CD4-positive, alpha-beta T cell treated with Interleukin-4 for 1 hour (primary cell): ENCODE measurements at regions not wholly inside any gene's neighbourhood (a gene's known extent, or its start where the extent isn't known, plus 50 kb on each side); places are given as distances from the start of the nearest gene placed in this dataset.
"Not testable (repeated sequence)": the region's sequence is repeated elsewhere in the genome, so short reads cannot be mapped to it uniquely, and the experiment has no call there.

Experiments
- DNase-seq, 2 donors: peaks; one replicate each; pipeline ENCODE4 v3.0.0-alpha.2; 2020 to 2022

GRCh38 chr13:58949646-58950045, 1214.1 kb downstream of the DIAPH3 start:
- DNase-seq = no peak

GRCh38 chr13:58950911-58951310, 1212.8 kb downstream of the DIAPH3 start:
- no peak for DNase-seq

GRCh38 chr13:58953638-58954037, 1210.1 kb downstream of the DIAPH3 start:
- DNase-seq = no peak

GRCh38 chr13:58955546-58956385, 1208.0 kb downstream of the DIAPH3 start:
- DNase-seq = no peak

GRCh38 chr13:58958097-58958496, 1205.6 kb downstream of the DIAPH3 start:
- DNase-seq = not testable (repeated sequence)

- no peak for DNase-seq
Observed at GRCh38 chr13:58960888-58961287, 1202.8 kb downstream of the DIAPH3 start.

GRCh38 chr13:58963321-58963720, 1200.4 kb downstream of the DIAPH3 start:
- DNase-seq = no peak

GRCh38 chr13:58964048-58964447, 1199.7 kb downstream of the DIAPH3 start:
- no peak for DNase-seq

- DNase-seq = no peak
Observed at GRCh38 chr13:58977085-58977484, 1186.6 kb downstream of the DIAPH3 start.

GRCh38 chr13:58978331-58978730, 1185.4 kb downstream of the DIAPH3 start:
- DNase-seq = no peak

GRCh38 chr13:58979851-58980250, 1183.9 kb downstream of the DIAPH3 start:
- no peak for DNase-seq

GRCh38 chr13:58985845-58986244, 1177.9 kb downstream of the DIAPH3 start:
- no peak for DNase-seq

GRCh38 chr13:58989556-58989955, 1174.2 kb downstream of the DIAPH3 start:
- DNase-seq = no peak

GRCh38 chr13:58991826-58992477, 1171.8 kb downstream of the DIAPH3 start:
- DNase-seq = no peak

GRCh38 chr13:58992478-58993042, 1171.2 kb downstream of the DIAPH3 start:
- no peak for DNase-seq

- no peak for DNase-seq
Observed at GRCh38 chr13:58994077-58994476, 1169.7 kb downstream of the DIAPH3 start.

GRCh38 chr13:58994777-58995176, 1169.0 kb downstream of the DIAPH3 start:
- no peak for DNase-seq

- no peak for DNase-seq
Observed at GRCh38 chr13:58998716-58999115, 1165.0 kb downstream of the DIAPH3 start.

GRCh38 chr13:58999851-59000250, 1163.9 kb downstream of the DIAPH3 start:
- DNase-seq = no peak

- DNase-seq = no peak
Observed at GRCh38 chr13:59000770-59001169, 1163.0 kb downstream of the DIAPH3 start.

GRCh38 chr13:59012731-59013130, 1151.0 kb downstream of the DIAPH3 start:
- no peak for DNase-seq

- no peak for DNase-seq
Observed at GRCh38 chr13:59016250-59016649, 1147.5 kb downstream of the DIAPH3 start.

GRCh38 chr13:59024434-59024833, 1139.3 kb downstream of the DIAPH3 start:
- no peak for DNase-seq

GRCh38 chr13:59034198-59034597, 1129.5 kb downstream of the DIAPH3 start:
- DNase-seq = no peak
